NCI-H2081 treated with DMSO at 0.1 percent for 48 hours (cell line): ENCODE measurements at regions not wholly inside any gene's neighbourhood (a gene's known extent, or its start where the extent isn't known, plus 50 kb on each side); places are given as distances from the start of the nearest gene placed in this dataset.

Experiments used
- DNase-seq: peaks from one replicate; lab custom pipeline; 2025; lab: John Stamatoyannopoulos, UW

DNA sequence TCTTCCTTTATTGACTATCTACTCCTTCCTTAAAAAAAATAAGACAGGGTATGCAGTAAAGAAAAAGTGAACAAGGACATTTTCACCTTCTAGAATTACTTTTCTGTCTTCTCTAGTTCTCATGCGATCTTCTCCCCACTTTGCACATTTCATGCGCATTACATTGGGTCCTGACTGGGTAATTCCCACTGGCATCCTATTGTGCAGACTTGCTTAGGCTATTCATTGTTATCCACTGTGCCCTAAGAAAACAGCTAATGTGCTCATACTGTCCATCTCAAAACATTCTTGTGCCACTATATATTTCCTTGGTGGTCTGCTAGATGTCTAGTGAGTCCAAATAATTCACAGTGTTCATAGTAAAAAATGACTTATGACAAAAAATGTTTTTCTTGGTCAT lies 447.4 kb upstream of the ROBO1 start:
- no peak for DNase-seq

DNA sequence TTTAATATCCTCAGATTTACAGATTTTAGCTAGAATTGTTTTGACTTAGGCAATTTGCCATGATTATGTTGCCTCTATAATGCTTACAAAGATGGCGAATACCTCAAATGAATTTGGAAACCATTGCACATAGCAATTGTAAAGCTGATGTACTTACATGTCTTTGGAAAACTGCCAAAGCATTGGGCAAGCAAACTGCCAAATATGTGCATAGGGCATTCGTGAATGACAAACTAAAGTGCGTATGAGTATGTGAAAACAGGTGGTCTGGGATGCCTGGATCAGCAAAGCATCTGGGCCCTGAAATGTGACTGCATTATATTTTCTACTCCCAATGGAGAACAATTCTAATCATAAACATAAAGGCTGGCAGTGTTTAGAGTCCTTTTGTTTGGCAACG lies 445.3 kb upstream of the ROBO1 start:
- DNase-seq: no peak

- DNase-seq: no peak
These were observed 425.1 kb upstream of the ROBO1 start for GRCh38 chr3:80192936-80193335.

- DNase-seq: no peak
These were observed 422.3 kb upstream of the ROBO1 start for GRCh38 chr3:80190051-80190450.

GRCh38 chr3:80187981-80188380 lies 420.2 kb upstream of the ROBO1 start:
- DNase-seq: no peak

GRCh38 chr3:80159990-80160506 lies 392.2 kb upstream of the ROBO1 start:
- DNase-seq: no peak

DNA sequence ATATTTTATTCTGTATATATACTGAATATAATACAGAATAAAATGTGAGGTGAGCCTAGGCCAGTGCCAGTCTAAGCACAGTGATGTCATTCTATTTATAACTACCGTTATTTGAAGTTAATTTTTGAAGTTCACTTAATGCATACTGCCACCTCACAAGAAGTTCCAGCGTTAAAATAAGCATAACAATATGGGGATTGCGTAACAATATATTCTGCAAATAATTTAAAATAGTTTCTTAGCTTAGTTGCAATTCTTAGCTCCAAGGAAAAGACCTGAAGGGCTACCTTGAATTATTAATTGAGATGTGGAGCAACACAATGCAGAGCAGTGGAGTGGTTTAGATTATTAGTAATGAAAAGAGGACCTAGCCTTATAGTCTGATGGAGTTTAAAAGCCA lies 390.5 kb upstream of the ROBO1 start:
- no peak for DNase-seq

GRCh38 chr3:80157546-80157945 lies 389.7 kb upstream of the ROBO1 start:
- DNase-seq: no peak

GRCh38 chr3:80152692-80153091 lies 384.9 kb upstream of the ROBO1 start:
- no peak for DNase-seq

DNA sequence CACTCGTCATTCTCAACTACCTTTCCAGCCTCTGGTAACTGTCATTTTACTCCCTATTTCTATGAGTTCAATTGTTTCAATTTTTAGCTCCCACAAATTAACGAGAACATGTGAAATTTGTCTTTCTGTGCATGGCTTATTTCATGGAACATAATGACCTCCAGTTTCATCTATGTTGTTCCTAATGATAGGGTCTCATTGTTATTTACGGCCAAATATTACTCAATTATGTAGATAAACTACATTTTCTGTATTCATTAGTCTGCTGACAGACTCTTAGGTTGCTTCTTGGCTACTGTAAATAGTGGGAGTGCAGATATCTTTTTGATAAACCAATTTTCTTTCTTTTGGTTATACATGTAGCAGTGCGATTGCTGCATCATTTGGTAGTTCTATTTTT lies 374.9 kb upstream of the ROBO1 start:
- no peak for DNase-seq

- DNase-seq: no peak
These were observed 373.8 kb upstream of the ROBO1 start for GRCh38 chr3:80141557-80141956.

DNA sequence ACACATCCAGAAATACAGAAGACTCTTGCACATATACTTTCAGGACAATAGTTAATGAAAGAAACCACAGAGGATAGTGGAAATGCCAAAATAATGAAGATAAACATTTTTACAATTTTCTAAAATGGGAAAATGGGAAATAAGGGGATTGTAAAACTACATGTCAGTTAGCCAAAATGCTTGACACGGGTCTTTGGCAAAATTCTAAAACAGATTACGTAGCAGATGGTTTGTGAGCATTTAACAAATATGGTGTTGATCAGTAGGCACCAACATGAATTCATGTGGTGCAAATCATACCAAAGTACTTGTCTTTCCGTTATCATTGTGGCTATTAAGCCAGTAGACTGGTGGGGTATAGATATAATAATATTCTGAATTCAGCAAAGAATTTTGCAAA lies 348.5 kb upstream of the ROBO1 start:
- no peak for DNase-seq

DNA sequence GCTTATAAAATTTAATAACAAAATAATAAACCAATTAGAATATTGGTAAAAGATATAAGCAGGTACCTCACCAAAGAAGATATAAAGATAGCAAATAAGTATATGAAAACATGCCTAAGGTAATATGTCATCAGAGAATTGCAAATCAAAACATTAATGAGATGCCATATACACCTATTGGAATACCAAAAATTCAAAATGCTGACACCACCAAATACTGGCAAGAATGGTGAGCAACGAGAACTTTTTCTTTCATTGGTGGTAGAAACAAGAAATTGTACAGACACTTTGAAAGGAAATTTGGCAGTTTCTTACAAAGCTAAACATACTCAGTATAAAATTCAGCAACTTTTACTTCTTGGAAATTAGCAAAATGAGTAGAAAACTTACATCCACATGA lies 346.9 kb upstream of the ROBO1 start:
- no peak for DNase-seq

- no peak for DNase-seq
These were observed 345.5 kb upstream of the ROBO1 start for GRCh38 chr3:80113331-80113730.

DNA sequence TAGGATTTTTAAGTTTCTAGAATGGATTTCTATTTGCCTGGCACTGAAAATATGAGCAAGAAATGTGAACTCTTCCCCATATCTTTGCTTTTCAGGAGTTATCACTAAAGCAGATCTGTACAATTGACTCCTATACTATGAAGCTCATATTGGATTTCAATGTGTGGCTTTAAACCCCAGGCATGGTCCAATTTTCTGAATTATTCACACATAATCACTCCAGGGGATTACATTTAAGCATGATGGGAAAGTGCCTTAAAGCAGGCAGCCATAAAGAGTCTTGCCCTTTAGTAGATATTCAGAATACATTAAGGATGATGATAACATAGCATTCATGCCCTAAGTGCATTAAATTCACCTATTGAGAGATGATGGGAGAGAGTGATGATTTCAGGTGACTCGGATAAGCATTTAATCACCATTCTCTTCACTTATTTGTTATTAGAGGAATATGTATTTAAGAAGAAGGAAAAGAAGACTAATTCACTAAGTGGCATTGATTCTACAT lies 331.8 kb upstream of the ROBO1 start:
- no peak for DNase-seq

- DNase-seq: no peak
These were observed 329.9 kb upstream of the ROBO1 start for GRCh38 chr3:80097674-80098073.

GRCh38 chr3:80096909-80097308 lies 329.1 kb upstream of the ROBO1 start:
- no peak for DNase-seq

DNA sequence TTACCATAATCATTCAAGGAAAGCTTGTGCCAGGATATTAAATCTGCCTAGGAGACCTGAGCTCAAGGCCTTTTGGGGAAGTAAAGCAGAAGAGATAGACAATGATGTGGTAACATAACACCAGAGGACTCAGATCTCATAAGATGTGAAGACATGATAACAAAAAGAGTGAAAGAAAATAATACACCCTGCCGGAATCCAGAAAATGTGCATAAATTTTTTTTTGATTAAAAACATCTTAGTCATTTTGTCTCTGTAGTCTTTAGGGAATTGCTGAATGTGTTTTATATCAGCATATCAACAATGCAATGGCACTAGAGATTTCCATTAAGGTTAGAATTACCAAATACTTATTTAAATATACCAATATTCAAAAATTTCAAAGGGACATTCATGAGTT lies 326.8 kb upstream of the ROBO1 start:
- DNase-seq: no peak

DNA sequence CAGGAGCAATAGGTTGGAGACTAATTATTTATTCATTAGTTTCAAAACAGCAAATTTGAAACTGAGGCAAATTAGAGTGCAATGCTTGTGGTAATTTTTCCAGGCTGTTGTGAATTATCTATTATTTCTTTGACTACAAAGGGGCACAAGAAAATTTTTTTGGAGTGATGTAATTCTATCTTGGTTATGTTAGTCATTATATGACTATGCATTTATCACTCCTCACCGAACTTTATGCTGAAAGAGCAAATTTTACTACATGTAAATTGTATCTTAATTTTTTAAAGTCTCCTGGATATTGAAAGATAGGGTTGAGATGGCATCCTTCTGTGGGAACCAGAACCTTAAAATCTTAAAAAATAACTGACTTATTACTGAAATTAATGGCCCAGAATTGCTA lies 320.0 kb upstream of the ROBO1 start:
- no peak for DNase-seq

GRCh38 chr3:80086426-80086825 lies 318.6 kb upstream of the ROBO1 start:
- no peak for DNase-seq

- DNase-seq: no peak
These were observed 312.1 kb upstream of the ROBO1 start for GRCh38 chr3:80079886-80080285.

DNA sequence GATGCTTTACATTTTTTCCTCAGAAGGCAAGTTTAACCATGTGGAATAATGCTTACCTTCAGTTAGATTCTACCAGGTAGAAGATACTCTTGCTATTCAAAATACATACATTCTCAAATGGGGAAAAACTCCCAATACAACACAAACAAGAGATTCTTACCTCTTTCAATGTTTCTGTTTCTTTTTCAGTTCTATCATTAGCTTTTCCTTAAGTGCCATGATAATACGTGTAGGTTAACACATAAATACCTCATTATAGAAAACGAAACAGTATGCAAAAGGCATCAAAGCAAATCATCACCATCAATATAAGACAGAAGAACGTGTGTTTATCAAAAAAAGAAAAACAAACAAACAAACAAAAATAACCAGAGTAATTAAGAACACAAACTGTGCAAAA lies 300.7 kb upstream of the ROBO1 start:
- no peak for DNase-seq

DNA sequence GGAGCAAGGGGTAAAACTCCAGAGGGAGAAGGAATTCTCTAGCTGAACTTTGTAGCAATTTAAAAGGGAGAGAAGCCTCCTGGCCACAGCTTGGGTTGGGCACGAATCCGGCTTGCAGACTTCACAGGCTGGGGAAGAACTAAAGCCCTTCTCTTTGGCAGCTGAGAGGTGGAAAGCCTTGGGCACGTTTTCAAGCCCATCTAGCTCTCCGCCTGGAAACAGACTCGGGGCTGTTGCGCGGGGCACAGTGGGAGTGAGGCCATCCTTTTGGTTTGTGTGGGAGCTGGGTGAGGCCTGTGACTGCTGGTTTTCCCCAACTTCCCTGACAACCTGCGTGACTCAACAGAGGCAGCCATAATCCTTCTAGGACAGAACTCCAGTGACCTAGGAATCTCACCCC lies 295.7 kb upstream of the ROBO1 start:
- DNase-seq: no peak

GRCh38 chr3:80060664-80061063 lies 292.9 kb upstream of the ROBO1 start:
- no peak for DNase-seq

DNA sequence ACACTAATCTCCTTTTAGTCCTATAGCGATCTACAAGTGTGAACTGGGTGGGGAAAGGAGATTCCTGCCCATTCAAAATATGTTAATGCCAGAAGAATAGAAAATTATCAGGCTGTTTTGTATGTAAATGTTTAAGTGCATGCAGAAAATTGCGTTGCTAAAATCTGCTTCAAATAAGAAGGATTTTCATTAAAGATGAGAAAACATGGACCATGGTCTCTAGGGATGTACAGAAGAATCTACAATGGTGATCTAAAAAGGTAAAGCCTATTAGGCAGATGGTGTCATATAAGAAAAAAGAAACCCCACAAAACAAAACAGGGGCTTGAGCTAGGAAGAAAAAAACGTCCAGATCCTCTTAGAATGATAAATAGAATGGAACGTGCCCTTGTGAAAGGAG lies 287.5 kb upstream of the ROBO1 start:
- no peak for DNase-seq
